ENCODE measurements at regions not wholly inside any gene's neighbourhood (a gene's known extent, or its start where the extent isn't known, plus 50 kb on each side); places are given as distances from the start of the nearest gene placed in this dataset.
"Not testable (repeated sequence)": the region's sequence is repeated elsewhere in the genome, so short reads cannot be mapped to it uniquely, and the experiment has no call there.

- no peak for DNase-seq (ENCODE audit: low read depth in 2 of 2)
Observed at GRCh38 chr7:115356999-115357702, 435.3 kb downstream of the MDFIC start.

GRCh38 chr7:115356139-115356746, 434.3 kb downstream of the MDFIC start:
- DNase-seq (ENCODE audit: low read depth in 2 of 2): no peak

- DNase-seq (ENCODE audit: low read depth in 2 of 2): no peak
Observed at GRCh38 chr7:115354925-115355324, 433.0 kb downstream of the MDFIC start.

GRCh38 chr7:115352375-115352774, 430.5 kb downstream of the MDFIC start:
- DNase-seq (ENCODE audit: low read depth in 2 of 2): no peak

- DNase-seq (ENCODE audit: low read depth in 2 of 2): no peak
Observed at GRCh38 chr7:115350764-115351163, 428.9 kb downstream of the MDFIC start.

- no peak for DNase-seq (ENCODE audit: low read depth in 2 of 2)
Observed at GRCh38 chr7:115349635-115350034, 427.7 kb downstream of the MDFIC start.

- DNase-seq (ENCODE audit: low read depth in 2 of 2): no peak
Observed at GRCh38 chr7:115346685-115347084, 424.8 kb downstream of the MDFIC start.

- DNase-seq (ENCODE audit: low read depth in 2 of 2): peak in 1 of 2 experiments; percentile 0
Observed at GRCh38 chr7:115340828-115341227, 418.9 kb downstream of the MDFIC start.

- DNase-seq (ENCODE audit: low read depth in 2 of 2): no peak
Observed at GRCh38 chr7:115338016-115338415, 416.1 kb downstream of the MDFIC start.

GRCh38 chr7:115332691-115333090, 410.8 kb downstream of the MDFIC start:
- no peak for DNase-seq (ENCODE audit: low read depth in 2 of 2)

- DNase-seq (ENCODE audit: low read depth in 2 of 2): no peak
Observed at GRCh38 chr7:115329006-115329405, 407.1 kb downstream of the MDFIC start.

- DNase-seq (ENCODE audit: low read depth in 2 of 2): no peak
Observed at GRCh38 chr7:115328018-115328417, 406.1 kb downstream of the MDFIC start.

GRCh38 chr7:115327326-115327725, 405.4 kb downstream of the MDFIC start:
- no peak for DNase-seq (ENCODE audit: low read depth in 2 of 2)

- DNase-seq (ENCODE audit: low read depth in 2 of 2): no peak
Observed at GRCh38 chr7:115319541-115319940, 397.6 kb downstream of the MDFIC start.

GRCh38 chr7:115310316-115310715, 388.4 kb downstream of the MDFIC start:
- not testable (repeated sequence) for DNase-seq (ENCODE audit: low read depth in 2 of 2)

GRCh38 chr7:115306586-115306985, 384.7 kb downstream of the MDFIC start:
- no peak for DNase-seq (ENCODE audit: low read depth in 2 of 2)

- DNase-seq (ENCODE audit: low read depth in 2 of 2): no peak
Observed at GRCh38 chr7:115300231-115300870, 378.5 kb downstream of the MDFIC start.

GRCh38 chr7:115299397-115300037, 377.6 kb downstream of the MDFIC start:
- no peak for DNase-seq (ENCODE audit: low read depth in 2 of 2)

GRCh38 chr7:115297656-115298055, 375.8 kb downstream of the MDFIC start:
- DNase-seq (ENCODE audit: low read depth in 2 of 2): no peak

- DNase-seq (ENCODE audit: low read depth in 2 of 2): no peak
Observed at GRCh38 chr7:115293628-115294240, 371.8 kb downstream of the MDFIC start.

- DNase-seq (ENCODE audit: low read depth in 2 of 2): no peak
Observed at GRCh38 chr7:115292381-115292780, 370.5 kb downstream of the MDFIC start.

GRCh38 chr7:115289971-115290370, 368.1 kb downstream of the MDFIC start:
- no peak for DNase-seq (ENCODE audit: low read depth in 2 of 2)

All from stimulated activated CD4-positive, alpha-beta T cell treated with anti-CD3 and anti-CD28 coated beads, Interleukin-12 subunit alpha, Interleukin-12 subunit beta, amount 100 ng/mL, for 24 hours (primary cell).